Fibroblast of skin of left quadriceps (primary cell): ENCODE measurements at regions not wholly inside any gene's neighbourhood (a gene's known extent, or its start where the extent isn't known, plus 50 kb on each side); places are given as distances from the start of the nearest gene placed in this dataset.

Experiments
- DNase-seq, 2 experiments: peaks; one replicate each; pipeline ENCODE4 v3.0.0-alpha.2; 2013; ENCODE audit warnings: low read depth in 2 of 2

DNA sequence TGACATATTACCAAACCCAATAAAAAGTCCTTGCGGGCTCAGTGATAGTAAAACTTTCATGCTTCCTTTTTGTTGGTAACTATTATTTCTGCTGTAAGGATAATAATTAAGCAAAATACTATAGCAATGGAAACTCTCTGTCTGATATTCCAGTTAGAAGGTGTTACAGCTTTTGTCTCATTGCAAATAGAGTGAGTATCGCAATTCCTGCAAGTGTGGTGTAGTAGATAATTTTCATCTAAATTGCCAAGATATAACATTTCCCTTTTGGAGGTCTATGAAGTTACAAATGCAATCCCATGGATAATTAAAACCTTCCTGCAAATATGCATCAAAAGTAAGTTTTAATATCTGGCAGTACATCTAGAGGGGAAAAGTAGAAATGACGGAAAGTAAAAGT lies 88.7 kb upstream of the CD93 start:
- DNase-seq = no peak

DNA sequence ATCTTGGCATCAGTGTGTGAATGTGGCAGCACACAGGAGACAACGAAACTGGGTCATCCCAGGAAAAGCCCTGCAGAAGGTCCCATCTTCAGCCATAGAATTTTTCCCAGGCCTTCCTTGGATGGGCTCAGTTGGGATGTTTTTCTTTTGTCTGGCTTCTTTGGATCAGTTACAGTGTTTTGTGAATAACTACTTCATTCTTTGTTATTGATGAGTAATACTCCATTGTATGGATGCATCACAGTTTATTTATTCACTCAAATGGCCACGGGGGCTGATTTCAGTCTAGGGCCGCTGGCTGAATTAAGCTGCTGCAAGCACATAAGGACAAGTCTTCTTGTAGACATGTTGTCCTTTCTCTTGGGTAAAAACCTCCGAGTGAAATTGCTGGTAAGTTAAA lies 81.3 kb upstream of the CD93 start:
- no peak for DNase-seq

DNA sequence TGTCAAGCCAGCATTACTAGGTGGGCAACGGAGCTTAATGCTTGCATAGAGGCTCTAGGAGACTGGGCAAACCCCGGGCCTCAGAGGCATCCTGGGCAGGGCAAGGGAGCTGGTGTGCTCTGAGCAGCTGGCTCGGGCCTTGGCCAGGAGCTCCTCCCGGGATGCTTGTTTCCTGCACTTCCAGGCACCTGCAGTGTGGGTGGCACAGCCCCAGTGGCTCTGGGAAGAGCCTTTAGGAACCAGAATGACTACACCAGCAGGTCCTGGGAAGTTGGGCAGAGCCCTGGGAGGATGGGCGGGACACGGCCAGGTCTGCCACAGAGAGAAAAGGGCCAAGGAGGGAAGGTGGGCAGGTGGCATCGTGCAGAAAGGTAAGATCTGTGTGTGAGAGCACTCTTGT lies 80.4 kb upstream of the CD93 start:
- no peak for DNase-seq

DNA sequence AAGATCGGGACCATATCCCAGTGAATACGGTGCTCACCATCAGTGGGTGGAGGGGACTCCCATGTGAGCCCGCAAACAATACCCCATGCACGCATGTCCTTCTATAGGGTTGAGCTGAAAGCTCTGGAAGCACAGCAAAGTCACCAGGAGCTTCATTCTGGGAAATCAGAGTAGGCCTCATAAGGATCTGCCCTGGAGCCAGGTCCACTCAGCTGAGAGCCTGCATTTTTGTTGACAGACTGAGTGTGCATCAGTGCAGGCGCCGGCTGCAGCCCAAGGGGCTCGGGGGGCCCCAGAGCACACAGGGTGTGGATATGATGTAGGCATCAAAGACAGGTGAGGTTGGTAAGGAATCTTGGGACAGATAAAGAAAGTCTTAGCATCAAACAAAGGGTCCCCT lies 79.8 kb upstream of the CD93 start:
- DNase-seq = no peak

DNA sequence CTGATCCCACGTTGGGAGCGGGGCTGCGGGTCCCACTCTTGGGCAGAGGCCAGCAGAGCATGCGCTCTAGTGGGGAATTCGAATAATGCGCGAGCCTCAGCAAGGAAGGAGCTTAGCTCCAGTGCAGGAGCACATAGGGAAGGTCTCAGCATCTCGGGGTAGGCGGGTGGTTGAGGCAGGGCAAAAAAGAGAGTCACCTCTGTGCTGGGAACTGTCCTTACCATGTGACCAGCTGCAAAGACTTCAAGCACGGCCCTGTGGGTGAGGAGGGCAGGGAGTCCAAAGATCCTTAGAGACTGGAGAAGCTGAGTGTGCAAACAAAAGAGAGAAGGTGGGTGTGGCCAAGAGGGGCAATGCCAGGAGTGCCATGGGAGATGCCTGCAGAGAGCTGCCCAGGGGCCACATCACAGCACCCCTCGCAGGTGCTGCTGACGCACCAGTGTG lies 79.2 kb upstream of the CD93 start:
- DNase-seq = no peak

DNA sequence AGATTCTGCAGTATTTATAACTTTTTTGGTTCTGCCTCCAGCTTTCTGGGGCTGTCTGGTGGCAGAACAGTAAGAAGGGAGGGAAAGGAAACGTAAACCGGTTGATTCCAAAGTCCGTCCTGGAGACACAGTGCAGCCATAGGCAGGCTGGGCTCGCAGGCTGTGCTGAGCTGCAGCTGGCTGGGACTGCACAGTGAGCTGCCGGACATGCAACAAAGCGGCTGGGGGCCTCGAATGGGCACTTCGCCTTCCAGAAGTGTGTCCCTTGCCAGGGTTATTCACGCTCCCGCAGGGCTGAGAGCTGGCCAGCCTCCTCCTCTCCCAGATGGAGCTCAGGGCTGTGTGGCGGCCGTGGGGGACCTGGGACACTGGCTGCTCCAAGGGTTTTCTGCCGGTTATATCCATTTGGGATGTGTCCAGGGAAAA lies 78.1 kb upstream of the CD93 start:
- DNase-seq = no peak

DNA sequence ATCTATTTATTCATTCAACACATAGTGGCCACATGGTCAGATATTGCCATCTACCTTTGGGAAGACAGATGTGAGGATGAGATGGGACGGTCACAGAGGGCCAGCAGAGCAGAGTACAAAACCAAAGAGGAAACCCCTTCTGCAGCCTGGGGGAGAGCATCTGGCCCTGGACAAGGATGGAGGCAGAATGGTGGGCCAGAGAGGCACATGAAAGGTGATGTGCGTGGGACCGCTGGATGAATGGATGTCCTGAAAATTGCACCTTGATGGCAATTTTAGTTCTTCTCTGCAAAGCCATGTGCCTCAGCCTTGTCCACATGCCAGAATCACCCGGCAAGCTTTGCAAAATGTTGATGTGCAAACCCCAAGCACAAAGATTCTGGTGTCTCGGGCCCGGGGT lies 77.4 kb upstream of the CD93 start:
- DNase-seq = no peak

DNA sequence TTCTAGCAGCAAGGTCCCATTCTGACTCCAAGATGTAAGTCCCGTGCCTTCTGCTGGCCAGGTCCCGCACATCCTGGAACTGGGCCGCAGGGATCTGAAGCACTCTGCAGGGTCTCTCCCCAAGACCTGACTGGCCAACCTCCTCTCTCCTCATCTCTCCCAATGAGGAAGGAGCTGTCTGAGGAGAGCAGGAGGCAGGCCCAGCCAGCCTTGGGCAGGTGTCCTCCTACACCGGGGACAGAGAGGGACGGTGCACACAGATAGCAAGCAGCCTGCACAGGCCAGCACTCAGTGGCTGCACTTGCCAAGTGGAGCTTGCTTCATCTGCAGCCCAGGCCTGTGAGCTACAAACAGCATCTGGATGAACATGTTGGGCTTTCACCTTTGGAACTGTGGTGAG lies 76.8 kb upstream of the CD93 start:
- DNase-seq = no peak

DNA sequence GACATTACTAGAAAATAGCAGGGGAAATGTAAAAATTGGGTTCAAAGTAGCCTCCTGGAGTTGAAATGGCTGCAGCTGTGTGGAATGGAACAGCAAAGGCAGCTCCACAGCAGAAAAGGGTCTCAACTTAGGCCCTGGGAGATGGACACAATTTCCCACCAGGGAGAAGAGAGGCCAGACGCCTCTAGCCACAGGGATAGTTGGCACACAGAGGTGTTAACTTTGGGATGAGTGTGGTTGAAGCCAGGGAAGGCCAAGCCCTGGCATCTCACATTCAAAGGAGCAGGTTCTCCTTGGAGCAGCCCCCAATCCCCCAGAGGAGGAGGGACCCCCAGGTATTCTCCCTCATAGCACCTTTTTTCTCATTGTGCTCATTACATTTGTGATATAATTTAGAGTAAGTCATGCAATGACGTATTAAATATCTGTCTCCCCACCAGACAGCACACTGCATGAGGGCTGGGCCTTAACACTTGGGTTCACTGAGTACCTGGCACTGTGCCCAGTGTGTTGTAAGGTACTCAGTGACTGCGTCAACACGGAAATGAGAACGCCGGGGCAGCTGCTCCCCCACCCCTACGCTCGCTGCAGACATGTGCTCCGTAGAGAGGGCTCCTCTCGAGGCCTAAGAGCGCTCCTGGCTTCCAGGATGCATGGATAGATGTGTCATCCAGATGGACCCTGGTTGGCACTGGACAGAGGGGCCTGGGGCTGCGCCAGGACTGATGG lies 76.0 kb upstream of the CD93 start:
- peak; percentile 39 to 49 for DNase-seq

DNA sequence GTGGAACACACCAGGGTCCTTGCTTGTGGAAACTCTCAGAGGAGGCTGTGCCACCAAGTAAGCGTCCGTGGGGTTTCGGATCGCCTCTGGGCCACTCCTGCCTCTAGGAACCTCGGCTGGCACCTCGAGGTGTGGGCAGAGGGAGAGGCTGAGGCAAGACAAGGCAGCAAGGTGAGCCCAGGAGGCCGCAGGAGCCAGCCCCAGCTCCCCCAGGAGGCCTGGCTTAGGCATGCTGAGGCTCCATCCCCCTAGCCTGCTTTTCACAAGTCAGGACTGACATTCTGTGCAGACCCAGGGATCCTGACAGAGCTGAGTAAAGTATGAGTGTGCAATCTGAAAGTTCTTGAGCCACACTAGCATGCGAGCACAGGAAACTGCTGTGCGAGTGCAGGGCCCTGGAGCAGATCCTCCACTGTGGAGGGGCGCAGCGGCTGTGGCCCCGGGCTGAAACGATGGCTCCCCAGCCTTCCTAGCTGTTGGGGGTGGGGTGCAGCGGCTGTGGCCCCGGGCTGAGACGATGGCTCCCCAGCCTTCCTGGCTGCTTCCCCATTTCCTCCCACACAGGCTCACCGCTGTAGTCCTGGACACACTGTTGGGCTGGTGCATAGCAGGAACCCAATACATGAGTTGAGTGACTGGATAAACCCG lies 75.2 kb upstream of the CD93 start:
- DNase-seq = no peak

DNA sequence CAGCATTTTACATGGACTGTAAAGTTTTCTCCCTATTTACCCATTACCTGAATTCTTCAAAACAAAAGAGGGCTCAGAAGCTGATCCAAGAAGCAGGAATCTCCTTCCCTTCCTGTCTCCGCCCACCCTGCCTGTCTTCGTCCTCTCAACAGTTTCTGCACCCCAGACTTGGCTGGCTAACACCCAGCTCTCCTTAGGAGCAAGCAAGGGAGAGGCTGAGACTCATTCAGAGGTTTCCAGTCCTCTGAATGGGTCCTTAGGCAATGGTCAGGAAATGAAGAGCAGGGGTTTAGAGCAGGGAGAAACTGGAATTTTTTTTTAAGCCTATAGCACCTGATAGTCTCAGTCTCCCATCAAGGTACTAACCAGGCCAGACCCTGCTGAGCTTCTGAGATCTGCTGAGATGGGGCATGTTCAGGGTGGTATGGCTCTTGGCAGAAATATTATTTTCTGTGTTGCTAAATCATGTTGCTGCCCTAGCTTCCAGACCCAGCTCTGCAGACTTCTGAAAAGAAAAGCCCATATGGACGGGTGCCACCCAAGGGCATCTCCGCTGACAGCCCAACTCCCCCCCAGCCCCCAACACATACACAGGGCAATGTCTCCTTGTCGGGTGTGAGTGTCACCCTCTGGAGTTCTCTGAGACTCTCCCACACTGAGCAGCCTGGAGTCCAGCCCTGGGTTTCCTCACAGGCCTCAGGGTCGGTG lies 74.6 kb upstream of the CD93 start:
- no peak for DNase-seq

DNA sequence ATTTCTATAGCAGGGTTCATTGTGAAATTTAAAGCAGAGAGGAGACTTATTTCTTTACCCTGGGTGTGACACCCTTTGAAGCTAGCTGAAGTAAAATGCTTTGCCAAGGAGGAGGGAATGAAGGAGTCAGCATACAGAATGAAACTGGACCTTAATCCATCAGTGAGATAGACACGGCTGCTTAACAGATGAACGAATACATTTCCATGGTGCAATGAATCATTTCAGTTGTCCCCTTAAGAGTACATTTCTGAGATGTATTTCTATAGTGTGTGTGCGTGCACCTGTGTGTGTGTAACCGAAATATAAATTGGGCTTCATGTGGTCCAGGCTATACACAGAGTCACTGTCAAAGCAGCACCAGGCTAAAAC lies 73.8 kb upstream of the CD93 start:
- no peak for DNase-seq

DNA sequence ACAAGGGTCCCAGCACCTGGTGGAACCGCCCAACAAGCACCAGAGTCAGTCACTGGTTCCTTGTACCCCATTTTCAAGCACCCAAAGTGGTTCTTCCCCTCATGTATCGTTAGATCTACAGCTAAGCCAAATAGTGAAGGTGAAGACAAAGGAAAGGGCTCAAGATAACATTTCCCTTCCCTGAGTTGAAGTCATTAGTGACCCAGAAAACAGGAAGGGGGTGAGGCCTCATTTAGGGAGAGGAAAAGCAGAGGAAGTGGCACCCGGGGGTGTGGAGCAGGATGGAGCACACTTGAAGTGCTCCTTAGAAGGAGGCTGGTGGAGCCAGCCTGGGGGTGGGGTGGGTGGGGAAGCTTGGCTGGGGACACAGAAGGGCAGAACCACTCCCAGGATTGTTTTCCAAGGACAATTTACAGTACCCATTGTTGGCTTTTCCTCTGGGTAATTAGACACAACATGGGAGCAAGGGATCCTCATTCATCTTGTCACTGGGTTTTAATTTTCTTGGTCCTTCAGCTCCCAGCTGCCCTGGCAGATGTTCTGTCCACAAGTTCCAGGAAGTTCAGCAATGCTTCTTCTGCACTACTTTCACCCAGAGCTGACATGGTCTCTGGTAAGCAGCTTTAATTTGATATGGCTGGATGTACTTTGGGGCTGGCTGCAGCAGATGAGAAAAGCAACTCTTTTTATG lies 73.3 kb upstream of the CD93 start:
- DNase-seq = no peak

DNA sequence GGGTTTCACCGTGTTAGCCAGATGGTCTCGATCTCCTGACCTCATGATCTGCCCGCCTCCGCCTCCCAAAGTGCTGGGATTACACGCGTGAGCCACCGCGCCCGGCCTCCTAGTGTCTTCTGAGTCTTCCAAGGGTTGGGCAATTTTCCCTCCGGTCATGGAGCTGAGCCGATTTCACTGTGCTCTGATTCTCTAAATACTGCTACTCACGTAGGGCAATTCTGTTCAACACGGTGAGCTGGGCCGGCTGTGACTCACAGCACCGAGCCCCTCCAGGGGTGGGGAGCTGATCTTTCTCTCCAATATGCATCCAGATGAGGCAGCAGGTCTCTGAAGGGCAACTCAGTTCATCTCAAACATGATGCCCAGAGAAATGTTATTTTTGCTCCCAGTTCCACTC lies 71.6 kb upstream of the CD93 start:
- DNase-seq = no peak

DNA sequence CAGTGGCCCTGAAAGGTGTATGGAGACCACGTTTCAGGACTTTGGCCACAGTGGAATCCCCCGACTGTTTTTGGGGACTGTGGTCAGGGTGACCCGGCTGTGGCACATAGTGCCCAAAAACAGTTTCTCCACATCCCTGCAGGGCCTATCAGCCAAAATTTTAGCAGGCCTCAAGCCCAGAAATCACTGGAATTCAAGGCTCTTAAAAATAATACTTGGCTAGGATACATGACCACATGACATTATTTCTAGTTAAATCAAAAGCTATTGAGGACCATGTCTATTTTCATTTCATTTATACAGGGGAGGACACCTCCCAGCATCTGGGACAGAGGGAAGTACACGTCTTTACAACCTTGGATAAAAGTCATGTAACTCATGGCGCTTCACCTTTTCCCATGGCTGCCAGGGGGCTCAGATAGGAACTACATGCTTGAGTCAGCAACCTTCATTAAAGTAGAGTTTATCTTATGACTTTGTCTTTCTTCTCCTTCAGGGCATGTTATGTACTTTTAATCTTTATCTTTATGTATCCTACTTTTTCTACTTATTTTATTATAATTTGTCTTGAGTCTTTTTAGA lies 70.8 kb upstream of the CD93 start:
- DNase-seq = no peak

DNA sequence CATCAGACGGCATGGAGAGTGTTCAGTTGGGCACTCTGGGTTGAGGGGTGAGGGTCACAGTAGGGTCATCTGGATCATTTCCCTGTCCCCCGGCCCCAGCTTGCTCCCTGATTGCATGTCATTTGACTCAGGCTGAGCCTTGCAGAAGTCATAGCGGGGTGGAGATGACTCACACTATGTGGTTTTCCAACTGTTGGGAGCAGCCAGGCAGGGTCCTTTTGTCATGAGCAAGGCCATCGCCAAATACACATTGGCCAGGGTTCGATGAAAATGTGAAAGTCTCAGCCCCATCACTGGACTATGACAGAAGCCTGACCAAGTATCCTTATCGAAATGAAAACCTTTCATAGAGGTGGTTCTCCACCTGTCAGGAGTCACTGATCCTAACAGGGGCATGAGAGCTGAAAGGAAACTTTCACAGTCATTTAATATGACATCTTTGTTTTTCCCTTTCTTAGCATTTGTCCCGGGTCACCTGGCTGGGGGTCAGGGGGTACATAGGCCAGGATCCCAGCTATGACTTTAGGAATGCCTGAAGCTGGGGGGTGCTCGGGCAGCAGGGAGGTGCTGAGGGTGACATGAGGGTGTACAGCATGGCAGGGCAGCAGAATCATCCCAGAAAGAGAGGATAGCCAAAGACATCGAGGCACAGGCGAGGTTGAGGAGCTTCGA lies 70.2 kb upstream of the CD93 start:
- DNase-seq = no peak

DNA sequence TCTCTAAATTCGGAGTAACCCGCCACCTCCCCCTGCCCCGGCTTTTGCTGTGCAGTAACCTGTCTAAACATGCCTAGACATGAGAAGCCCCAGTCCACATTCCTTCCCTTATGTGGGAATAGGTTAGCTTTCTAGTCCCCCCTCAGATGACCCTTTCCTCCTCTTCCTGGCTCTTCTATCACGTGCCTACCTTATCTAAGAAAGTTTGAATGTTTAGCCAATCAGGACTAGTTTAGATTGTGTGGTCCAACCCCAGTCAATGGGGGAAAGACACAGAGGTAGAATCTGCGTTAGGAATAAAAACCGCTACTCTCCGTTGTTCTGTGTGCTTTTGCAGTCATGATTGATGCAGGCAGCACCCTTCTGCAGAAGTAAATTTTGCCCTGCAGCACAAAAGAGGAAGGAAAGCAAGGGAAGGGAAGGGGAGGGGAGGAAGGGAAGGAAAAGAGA lies 69.0 kb upstream of the CD93 start:
- DNase-seq = no peak

DNA sequence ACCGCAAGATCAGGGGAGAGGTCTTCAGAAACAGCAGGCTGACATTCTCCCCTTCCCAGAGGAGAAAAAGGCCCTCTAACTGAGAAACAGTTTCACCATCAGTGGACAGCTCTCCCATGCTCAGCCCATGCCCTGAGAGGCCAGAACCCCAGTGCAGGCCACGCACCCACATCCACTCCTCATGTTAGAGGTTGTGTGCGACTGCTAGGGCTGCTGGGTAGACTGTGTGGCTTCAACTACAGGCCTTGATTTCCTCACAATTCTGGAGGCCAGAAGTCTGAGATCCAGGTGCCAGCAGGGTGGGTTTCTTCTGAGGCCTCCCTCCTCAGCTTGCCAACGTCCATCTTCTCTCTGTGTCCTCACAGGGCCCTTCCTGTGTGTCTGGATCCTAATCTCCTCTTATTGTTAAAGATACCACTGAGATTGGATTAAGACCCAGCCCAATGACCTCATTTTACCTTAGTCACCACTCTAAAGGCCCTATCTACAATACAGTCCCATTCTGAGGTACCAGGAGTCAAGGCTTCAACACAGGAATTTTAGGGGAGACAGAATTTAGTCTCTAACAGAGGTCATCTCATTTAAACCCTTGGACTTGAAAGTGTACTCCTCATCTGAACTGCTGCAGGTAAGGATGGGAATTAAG lies 67.7 kb upstream of the CD93 start:
- DNase-seq = no peak

DNA sequence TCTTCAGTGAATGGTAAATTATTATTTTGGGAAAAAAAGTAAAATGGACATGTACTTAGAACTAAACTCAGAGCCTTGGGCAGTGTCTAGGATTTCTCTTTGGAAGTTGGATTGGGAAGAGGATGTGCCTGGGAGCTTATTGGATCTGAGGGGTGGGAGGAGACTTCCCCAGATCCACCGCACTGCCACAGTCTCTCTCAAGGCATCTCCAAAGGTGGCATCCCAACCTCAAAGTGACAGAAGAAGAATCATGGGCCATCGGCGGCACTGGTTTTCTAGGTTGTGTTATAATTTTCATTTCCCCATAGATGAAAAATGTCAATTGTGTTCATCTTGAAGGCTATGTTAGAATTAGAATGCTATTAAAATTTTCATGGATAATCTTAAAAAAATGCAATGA lies 66.8 kb upstream of the CD93 start:
- DNase-seq = no peak

DNA sequence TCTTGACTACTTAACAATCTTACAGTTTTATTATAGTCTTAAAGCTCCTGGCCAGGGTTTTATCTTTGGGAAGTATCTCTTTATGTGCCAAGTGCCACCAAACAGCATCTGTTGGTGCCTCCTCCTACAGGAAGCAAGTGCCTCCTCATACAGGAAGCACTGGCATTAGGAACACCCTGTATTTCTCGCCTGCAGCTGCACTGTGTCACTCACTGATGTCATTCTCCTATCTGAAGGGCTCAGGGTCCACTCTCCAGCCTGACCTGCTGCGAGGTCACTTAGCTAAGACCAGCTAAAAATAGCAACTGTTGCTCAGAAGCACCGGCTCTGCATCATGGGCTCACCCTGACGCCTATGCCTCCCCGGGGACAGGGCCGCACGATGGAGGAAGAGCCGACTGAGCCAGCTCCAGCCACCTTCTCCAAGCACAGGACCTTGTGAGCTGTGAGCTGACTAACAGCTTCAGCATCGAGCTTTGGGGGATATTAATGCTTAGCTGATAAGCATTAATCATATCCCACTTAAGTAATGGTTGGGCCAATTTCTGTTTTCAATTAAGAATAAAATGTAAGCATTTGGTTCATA lies 66.3 kb upstream of the CD93 start:
- peak; percentile 75 to 77 for DNase-seq

DNA sequence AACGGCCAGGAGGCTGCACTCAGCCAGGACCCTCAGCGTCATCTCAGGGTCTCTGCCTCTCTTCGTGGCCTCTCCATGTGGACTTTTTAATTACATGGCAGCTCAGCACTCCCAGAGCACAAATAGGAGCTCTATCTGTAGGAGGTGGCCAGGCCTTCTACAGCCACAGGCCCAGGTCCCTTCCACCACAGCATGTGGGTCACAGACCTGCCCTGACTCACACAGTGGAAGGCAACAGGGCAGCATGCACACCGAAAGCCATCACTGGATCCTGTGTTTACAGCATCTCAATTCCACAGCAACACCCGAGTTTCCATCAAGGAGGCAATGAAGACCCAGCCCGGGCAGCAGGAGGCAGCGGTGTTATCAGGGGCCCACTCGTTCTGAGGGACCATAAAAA lies 65.8 kb upstream of the CD93 start:
- DNase-seq = no peak
